ENCODE measurements at regions not wholly inside any gene's neighbourhood (a gene's known extent, or its start where the extent isn't known, plus 50 kb on each side); places are given as distances from the start of the nearest gene placed in this dataset.
A peak's percentile ranks its signal among the peaks of the same experiment; 100 is the strongest.
"Not testable (repeated sequence)": the region's sequence is repeated elsewhere in the genome, so short reads cannot be mapped to it uniquely, and the experiment has no call there.

GRCh38 chr2:82344670-82345069 lies 2040.1 kb upstream of the LRRTM1 start:
- DNase-seq = no peak

- no peak for DNase-seq
Measured at GRCh38 chr2:82342356-82342755, 2037.8 kb upstream of the LRRTM1 start.

- DNase-seq = no peak
Measured at GRCh38 chr2:82340578-82341053, 2036.1 kb upstream of the LRRTM1 start.

GRCh38 chr2:82339805-82340204 lies 2035.3 kb upstream of the LRRTM1 start:
- DNase-seq = no peak

DNA sequence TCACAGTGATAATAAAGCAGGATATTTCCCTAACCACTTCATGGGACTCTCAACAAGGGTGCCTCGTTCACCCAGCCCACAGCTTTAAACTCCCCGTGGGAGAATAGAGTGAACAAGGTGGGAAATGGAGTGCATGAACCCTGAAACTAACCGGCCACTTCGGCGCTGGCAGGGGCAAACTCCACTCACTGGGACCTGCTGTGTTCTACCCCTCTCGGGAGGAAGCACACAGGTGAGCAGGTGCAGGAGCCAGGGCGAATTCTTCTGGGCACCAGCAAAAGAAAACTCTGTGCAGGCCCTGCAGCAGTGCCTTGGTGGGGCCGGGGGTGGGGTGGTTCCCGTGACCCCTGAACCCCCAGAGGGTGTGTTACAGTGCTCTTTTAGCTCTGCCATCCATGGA lies 2029.1 kb upstream of the LRRTM1 start:
- DNase-seq = no peak

- DNase-seq = no peak
Measured at GRCh38 chr2:82330155-82330554, 2025.6 kb upstream of the LRRTM1 start.

DNA sequence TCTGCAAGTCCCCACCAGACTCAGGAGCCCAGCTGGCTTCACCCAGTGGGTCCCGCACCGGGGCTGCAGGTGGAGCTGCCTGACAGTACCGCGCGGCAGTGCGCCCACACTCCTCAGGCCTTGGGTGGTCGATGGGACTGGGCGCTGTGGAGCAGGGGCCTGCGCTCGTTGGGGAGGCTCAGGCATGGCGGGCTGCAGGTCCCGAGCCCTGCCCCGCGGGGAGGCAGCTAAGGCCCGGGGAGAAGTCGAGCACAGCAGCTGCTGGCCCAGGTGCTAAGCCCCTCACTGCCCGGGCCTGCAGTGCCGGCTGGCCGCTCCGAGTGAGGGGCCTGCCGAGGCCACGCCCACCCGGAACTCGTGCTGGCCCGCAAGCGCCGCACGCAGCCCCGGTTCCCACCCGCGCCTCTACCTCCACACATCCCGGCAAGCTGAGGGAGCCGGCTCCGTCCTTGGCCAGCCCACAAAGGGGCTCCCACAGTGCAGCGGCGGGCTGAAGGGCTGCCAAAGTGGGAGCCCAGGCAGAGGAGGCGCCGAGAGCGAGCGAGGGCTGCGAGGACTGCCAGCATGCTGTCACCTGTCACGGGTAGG lies 2021.7 kb upstream of the LRRTM1 start:
- not testable (repeated sequence) for DNase-seq

DNA sequence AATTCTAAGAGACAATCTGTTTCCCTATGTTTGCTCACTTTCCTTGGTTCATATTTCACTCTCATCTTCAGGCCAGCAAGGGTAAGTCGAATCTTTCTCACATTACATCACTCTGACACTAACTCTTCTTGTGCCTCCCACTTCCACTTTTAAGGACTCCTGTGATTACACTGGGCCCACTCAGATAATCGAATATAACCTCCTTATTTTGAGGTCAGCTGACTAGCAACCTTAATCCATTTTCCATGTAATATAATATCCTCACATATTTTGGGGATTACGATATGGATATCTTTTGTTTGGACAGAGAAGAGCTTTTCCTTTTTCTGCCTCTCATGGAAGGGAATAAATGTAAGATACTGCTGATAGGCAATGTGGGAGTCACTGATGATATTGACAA lies 2015.7 kb upstream of the LRRTM1 start:
- no peak for DNase-seq

DNA sequence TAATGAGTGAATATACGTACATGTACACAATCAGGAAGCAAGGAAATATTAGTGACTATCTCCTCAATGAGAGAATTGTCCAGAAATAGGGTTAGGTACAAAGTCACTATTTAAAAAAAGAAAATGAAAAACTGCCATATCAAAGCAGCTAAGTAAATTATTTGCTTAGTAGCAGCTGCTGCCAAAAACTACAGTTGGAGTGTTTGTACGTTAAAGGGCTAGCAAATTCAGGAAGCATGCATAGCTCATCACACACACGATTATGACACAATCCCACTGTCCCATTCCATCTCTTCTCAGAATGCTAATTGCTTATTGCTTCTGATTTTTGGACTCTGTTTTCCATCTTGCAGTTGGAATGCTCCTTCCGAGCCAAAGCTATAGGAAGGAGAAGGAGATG lies 2012.5 kb upstream of the LRRTM1 start:
- peak; percentile 9 for DNase-seq

- no peak for DNase-seq
Measured at GRCh38 chr2:82316586-82316985, 2012.0 kb upstream of the LRRTM1 start.

- DNase-seq = no peak
Measured at GRCh38 chr2:82314836-82315472, 2010.4 kb upstream of the LRRTM1 start.

GRCh38 chr2:82307511-82307910 lies 2003.0 kb upstream of the LRRTM1 start:
- no peak for DNase-seq

GRCh38 chr2:82301506-82301905 lies 1997.0 kb upstream of the LRRTM1 start:
- DNase-seq = no peak

GRCh38 chr2:82289446-82289845 lies 1984.9 kb upstream of the LRRTM1 start:
- no peak for DNase-seq

- no peak for DNase-seq
Measured at GRCh38 chr2:82283075-82283474, 1978.5 kb upstream of the LRRTM1 start.

DNA sequence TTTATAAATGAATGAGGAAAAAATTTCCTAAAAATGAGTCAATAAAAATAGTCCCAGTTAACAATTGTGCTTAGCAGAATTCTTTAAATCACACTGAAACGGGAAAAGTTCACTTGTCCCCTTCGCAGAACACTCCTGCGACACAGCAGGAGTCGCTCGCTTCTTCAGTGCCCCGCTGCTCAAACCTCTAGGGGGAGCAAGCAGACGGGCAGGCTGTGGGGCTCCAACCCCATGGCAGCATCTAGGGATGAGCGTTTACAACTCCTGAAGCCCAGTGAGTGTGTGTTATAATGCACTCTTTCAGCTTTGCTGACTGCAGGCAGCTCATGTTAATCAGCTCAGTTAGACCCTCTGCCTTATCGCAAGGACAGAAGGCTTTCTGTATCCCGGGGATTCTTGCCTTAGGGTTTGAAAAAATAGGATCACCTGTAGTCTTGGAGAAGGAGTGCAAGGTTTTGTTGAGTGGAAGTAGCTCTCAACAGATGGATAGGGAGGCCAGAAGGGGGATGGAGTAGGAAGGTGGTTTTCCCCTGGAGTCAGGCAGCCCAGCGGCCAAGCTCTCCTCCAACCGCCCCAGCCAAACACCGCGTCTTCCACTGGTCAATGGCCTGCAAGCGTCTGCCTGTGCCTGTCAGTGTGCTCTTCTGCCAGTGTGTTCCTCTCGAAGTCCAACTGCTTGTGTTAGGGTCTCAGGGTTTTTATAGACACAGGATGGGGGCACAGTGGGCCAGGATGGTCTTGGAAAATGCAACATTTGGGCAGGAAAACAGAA lies 1977.7 kb upstream of the LRRTM1 start:
- DNase-seq = no peak

DNA sequence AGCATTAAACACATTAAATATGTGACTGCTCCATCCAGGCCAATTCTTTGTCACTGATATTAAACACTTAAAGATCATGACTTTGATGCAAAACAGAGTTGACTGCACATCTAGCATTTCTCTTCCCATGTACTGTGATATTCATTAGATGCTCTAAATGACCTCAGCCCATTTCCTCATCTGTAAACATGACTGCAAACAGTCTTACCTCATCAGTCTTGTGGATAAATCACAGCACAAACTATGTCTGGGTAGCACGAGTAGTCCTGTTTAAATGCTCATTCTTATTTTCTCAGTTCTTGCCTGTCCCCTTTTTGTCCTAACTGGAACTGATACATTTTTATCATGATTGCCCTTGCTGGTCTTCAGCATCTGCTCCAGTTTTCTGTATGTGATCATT lies 1974.8 kb upstream of the LRRTM1 start:
- DNase-seq = no peak

- DNase-seq = no peak
Measured at GRCh38 chr2:82278416-82278815, 1973.9 kb upstream of the LRRTM1 start.

DNA sequence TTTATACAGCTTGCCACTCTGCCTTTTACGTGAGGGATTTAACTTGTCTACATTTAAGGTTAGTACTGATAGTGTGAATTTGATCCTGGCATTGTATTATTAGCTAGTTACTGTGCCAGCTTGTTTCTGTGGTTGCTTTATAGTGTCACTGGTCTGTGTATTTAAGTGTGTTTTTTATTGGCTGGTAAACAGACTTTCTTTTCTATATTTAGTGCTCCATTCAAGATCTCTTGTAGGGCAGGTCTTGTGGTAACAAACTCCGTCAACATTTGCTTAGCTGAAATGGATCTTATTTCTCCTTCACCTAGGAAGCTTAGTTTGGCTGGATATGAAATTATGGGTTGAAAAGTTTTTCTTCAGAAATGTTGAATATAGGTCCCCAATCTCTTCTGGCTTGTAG lies 1971.0 kb upstream of the LRRTM1 start:
- peak; percentile 50 for DNase-seq

- no peak for DNase-seq
Measured at GRCh38 chr2:82268446-82268845, 1963.9 kb upstream of the LRRTM1 start.

GRCh38 chr2:82260521-82260920 lies 1956.0 kb upstream of the LRRTM1 start:
- no peak for DNase-seq

DNA sequence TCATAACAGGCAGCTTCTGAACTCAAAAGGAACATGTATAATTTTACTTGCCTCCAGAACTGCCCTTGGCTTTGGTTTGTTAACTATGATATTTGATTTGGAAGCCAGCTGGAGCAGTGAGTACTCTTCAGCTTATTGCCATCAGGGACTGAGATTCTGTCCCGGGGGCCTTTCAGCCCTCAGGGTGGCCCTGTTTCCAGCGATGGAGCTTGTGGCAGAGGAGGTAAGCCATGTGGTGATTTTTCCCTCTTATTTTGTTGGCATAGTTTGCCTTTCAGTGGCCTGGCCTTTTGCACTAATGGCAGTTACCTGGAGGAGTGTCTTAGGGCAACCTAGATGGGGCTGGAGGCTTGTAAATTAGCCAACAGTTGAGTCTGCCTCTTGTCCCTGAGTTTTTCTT lies 1955.0 kb upstream of the LRRTM1 start:
- DNase-seq = no peak

- no peak for DNase-seq
Measured at GRCh38 chr2:82257796-82258555, 1953.4 kb upstream of the LRRTM1 start.
